ENCODE measurements at regions not wholly inside any gene's neighbourhood (a gene's known extent, or its start where the extent isn't known, plus 50 kb on each side); places are given as distances from the start of the nearest gene placed in this dataset.
"Not testable (repeated sequence)": the region's sequence is repeated elsewhere in the genome, so short reads cannot be mapped to it uniquely, and the experiment has no call there.

GRCh38 chr12:39699079-39699478 is 79.5 kb upstream of the ABCD2 start:
- intact Hi-C loops (cut with DNase I), result loop anchor here (10.0 kb wide), 1 partner anchor 384 kb away; no protein-coding TSS in a partner anchor
- peak in 2 of 10 donors; percentile 40 to 68 for DNase-seq

GRCh38 chr12:39697108-39697507 is 77.5 kb upstream of the ABCD2 start:
- intact Hi-C loops (cut with DNase I), result loop anchor here (10.0 kb wide), 1 partner anchor 382 kb away; no protein-coding TSS in a partner anchor

DNA sequence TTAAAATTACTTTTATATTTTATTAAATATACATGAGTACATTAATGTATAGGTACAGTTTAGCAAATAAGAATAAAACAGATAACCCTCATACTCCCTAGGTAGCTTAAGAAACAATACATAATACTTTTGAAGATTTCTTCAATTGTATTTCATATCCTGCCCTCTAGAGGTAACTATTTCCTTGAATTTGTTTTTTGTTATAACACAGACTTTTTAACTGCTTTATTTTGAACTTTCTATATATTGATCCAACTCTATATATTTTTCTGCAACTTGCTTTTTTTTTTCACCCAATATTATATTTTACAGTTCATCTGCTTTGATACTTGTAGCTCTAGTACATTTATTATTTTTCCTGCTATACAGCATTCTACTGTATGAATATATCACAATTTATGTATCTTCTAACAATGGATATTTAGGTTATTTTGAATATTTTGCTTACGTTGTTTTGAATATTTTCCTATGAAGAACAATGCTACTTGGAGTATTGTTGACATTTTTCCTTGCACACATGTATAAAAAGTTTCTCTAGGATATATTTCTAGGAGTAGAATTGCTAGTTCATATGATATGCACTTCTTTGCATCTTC is 72.8 kb upstream of the ABCD2 start:
- DNase-seq, result no peak
- intact Hi-C loops (cut with DNase I), result loop anchor here (10.0 kb wide), 1 partner anchor 378 kb away; no protein-coding TSS in a partner anchor

More at GRCh38 chr12:39697108-39697507, 77.5 kb upstream of the ABCD2 start:
- no peak for DNase-seq

DNA sequence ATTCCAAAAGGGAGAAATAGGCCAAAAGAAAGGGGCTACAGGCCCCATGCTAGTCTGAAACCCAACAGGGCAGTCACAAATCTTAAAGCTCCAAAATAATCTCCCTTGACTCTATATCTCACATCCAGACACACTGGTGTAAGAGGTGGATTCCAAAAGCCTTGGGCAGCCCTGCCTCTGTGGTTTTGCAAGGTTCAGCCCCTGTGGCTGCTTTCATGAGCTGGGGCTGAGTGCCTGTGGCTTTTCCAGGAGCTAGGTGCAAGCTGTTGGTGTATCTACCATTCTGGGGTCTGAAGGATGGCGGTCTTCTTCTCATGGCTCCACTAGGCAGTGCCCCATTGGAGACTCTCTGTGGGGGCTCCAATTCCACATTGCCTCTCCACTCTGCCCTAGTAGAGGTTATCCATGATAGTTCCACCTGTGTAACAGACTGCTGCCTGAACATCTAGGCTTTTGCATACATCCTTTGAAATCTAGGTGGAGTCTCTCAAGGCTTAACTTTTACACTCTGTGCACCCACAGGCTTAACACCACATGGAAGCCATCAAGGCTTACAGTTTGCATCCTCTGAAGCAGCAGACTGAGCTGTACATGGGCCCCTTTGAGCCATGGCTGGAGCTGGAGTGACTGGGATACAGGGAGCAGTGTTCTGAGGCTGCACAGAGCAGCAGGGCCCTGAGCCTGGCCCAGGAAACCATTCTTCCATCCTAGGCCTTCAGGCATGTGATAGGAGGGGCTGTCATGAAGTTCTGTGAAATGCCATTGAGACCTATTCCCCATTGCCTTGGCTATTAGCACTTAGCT is 66.5 kb upstream of the ABCD2 start:
- DNase-seq, result no peak
- intact Hi-C loops (cut with DNase I), result no loop called here

GRCh38 chr12:39682689-39683477 is 63.3 kb upstream of the ABCD2 start:
- no peak for DNase-seq
- intact Hi-C loops (cut with DNase I), result no loop called here

DNA sequence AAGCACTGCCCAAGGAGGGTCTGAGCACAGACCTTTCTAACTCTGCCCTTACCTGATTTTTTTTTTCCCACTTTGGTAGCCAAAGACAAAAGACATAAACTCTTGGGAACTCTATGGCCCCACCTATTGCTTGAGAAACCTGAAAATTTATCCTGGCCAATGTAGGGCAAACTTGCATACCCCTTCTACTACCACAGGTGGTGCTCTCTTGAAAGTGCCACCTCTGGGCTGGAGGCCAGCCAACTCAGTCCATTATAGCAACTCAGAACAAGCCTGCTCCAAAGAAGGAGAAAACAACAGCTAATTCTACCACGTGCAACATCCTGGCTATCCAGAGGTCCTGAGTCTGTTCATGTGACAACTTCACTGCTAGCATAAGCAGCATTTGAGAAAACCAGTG is 55.7 kb upstream of the ABCD2 start:
- intact Hi-C loops (cut with DNase I), result no loop called here
- no peak for DNase-seq

GRCh38 chr12:39672976-39673375 is 53.4 kb upstream of the ABCD2 start:
- no peak for DNase-seq
- intact Hi-C loops (cut with DNase I), result no loop called here

DNA sequence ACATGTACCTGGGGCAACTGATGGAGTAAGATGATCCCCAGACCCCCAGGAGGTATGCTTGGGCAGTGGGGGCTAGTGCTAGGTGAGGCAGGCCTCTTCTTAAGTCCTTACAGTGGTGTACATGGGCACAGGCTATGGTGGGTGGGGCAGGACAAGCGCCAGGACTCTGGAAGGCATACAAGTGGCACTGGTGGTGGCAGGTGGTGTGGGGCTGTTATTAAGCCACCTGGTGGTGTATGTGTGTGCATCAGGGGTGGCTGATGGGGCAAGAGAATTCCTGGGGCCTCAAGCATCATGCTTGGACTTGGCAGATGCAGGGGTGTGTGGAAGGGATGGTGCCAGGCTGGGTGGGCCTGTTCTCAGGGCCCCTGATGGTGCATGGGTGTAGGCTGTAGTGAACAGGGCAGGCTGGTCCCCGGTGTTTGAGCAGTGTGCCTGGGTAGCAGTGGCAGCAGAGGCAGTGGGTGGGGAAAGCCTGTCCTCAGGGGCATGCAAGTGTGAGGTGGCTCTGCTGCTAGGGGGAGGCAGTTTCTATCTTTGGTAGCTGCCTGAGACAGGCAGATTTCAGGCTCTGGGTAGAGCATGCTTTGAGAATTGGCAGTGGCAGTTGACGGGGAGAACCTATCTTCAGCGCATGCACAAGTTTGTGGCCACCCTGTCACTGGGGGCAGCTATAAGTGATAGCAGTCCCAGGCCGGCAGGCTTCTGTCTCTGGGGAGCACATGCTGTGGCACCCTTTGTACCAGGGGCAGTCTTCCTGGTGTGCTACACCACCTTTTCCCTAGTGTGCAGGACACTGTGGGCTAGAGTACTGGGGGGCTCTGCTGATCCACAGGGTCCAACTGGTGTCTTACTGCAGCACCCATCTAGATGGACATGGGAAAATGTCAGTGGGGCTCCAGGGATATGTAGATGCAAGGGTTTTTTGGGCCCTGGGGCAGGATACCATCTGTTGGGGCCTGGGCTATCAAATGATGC is 52.6 kb upstream of the ABCD2 start:
- intact Hi-C loops (cut with DNase I), result no loop called here
- DNase-seq, result peak in 2 of 10 donors; percentile 57 to 64

GRCh38 chr12:39669539-39669938 is 49.9 kb upstream of the ABCD2 start:
- intact Hi-C loops (cut with DNase I), result not testable (repeated sequence)
- DNase-seq, result peak in 1 of 10 donors; percentile 70
